HepG2 (cell line): ENCODE measurements at regions not wholly inside any gene's neighbourhood (a gene's known extent, or its start where the extent isn't known, plus 50 kb on each side); places are given as distances from the start of the nearest gene placed in this dataset.

ENCODE experiments used
- CEBPB ChIP-seq: IDR thresholded peaks from 2 replicates; pipeline ENCODE4 v1.6.1; 2011; ENCODE audit warnings: low read depth, low read length, improper control_type of control experiment, borderline replicate concordance
- MTA3 ChIP-seq: sonication (generic); formaldehyde crosslinking; IDR thresholded peaks from 2 replicates; pipeline ENCODE4 v1.4.0; 2020; ENCODE audit warnings: missing genetic modification reagents
- SALL2 ChIP-seq: sonication (generic); formaldehyde crosslinking; IDR thresholded peaks from 2 replicates; pipeline ENCODE4 v1.8.1; 2023; ENCODE audit warnings: mild to moderate bottlenecking, missing genetic modification reagents, inconsistent platforms
- SNAI1 ChIP-seq: sonication (generic); formaldehyde crosslinking; IDR thresholded peaks from 2 replicates; pipeline ENCODE4 v1.5.0; 2020; ENCODE audit warnings: mild to moderate bottlenecking, missing genetic modification reagents, borderline replicate concordance
- SNAPC2 ChIP-seq: sonication (generic); formaldehyde crosslinking; IDR thresholded peaks from 2 replicates; pipeline ENCODE4 v1.8.1; 2022; ENCODE audit warnings: mild to moderate bottlenecking, missing genetic modification reagents
- ZNF251 ChIP-seq: sonication (generic); formaldehyde crosslinking; IDR thresholded peaks from 2 replicates; pipeline ENCODE4 v1.9.0; 2021; ENCODE audit warnings: mild to moderate bottlenecking, missing genetic modification reagents
- ZNF3 ChIP-seq: IDR thresholded peaks from 2 replicates; pipeline ENCODE4 v1.7.0; 2017; ENCODE audit warnings: inconsistent platforms
- ZNF589 ChIP-seq: sonication (generic); formaldehyde crosslinking; conservative IDR thresholded peaks from 2 replicates; pipeline ENCODE4 v1.8.0; 2022; ENCODE audit warnings: mild to moderate bottlenecking, moderate library complexity, missing genetic modification reagents
- ZNF766 ChIP-seq: sonication (generic); formaldehyde crosslinking; IDR thresholded peaks from 2 replicates; pipeline ENCODE4 v1.5.0; 2020; ENCODE audit warnings: missing genetic modification reagents, borderline replicate concordance
- TF ChIP-seq, protein P1 (sequence below): sonication (generic); formaldehyde crosslinking; IDR thresholded peaks from 2 replicates; pipeline ENCODE4 v1.5.0; 2020; ENCODE audit warnings: mild to moderate bottlenecking, missing genetic modification reagents, moderate library complexity
- TF ChIP-seq, protein P2 (sequence below): sonication (generic); formaldehyde crosslinking; IDR thresholded peaks from 2 replicates; pipeline ENCODE4 v1.5.0; 2020; ENCODE audit warnings: mild to moderate bottlenecking, missing genetic modification reagents
- TF ChIP-seq, protein P3 (sequence below): sonication (generic); formaldehyde crosslinking; IDR thresholded peaks from 2 replicates; pipeline ENCODE4 v1.5.1; 2020; ENCODE audit warnings: mild to moderate bottlenecking, missing genetic modification reagents, moderate library complexity

DNA sequence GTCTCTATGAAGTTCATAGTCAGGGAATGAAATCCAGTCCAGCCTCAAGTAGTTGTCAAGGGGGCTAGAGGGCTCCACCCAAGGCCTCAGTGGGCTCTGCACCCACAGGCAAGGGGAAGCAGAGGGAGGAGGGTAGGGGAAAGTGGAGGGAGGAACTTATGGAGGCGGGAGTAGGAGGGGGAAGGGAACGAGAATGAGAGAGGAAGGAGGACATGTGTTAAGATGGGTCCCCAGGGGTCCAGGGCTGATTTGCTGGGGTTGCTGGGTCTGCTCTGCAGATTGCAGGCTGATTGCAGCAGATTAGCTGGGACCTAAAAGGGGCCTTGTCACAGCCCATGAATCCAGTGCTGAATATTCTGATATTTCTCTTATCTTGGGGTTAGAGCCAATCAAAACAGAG lies 166.9 kb upstream of the IL12B start:
- TF ChIP-seq, protein P1, sequence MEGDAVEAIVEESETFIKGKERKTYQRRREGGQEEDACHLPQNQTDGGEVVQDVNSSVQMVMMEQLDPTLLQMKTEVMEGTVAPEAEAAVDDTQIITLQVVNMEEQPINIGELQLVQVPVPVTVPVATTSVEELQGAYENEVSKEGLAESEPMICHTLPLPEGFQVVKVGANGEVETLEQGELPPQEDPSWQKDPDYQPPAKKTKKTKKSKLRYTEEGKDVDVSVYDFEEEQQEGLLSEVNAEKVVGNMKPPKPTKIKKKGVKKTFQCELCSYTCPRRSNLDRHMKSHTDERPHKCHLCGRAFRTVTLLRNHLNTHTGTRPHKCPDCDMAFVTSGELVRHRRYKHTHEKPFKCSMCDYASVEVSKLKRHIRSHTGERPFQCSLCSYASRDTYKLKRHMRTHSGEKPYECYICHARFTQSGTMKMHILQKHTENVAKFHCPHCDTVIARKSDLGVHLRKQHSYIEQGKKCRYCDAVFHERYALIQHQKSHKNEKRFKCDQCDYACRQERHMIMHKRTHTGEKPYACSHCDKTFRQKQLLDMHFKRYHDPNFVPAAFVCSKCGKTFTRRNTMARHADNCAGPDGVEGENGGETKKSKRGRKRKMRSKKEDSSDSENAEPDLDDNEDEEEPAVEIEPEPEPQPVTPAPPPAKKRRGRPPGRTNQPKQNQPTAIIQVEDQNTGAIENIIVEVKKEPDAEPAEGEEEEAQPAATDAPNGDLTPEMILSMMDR, result no peak
- TF ChIP-seq SNAPC2 (CRISPR knock-in tag) (no peak), SALL2 (CRISPR knock-in tag) (no peak), ZNF3 (CRISPR knock-in tag) (no peak), SNAI1 (no peak), CEBPB (no peak), ZNF766 (no peak), MTA3 (CRISPR knock-in tag) (no peak), ZNF251 (no peak), ZNF589 (CRISPR knock-in tag) (no peak)
- TF ChIP-seq, protein P2, sequence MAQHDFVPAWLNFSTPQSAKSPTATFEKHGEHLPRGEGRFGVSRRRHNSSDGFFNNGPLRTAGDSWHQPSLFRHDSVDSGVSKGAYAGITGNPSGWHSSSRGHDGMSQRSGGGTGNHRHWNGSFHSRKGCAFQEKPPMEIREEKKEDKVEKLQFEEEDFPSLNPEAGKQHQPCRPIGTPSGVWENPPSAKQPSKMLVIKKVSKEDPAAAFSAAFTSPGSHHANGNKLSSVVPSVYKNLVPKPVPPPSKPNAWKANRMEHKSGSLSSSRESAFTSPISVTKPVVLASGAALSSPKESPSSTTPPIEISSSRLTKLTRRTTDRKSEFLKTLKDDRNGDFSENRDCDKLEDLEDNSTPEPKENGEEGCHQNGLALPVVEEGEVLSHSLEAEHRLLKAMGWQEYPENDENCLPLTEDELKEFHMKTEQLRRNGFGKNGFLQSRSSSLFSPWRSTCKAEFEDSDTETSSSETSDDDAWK (CRISPR knock-in tag), result no peak
- TF ChIP-seq, protein P3, sequence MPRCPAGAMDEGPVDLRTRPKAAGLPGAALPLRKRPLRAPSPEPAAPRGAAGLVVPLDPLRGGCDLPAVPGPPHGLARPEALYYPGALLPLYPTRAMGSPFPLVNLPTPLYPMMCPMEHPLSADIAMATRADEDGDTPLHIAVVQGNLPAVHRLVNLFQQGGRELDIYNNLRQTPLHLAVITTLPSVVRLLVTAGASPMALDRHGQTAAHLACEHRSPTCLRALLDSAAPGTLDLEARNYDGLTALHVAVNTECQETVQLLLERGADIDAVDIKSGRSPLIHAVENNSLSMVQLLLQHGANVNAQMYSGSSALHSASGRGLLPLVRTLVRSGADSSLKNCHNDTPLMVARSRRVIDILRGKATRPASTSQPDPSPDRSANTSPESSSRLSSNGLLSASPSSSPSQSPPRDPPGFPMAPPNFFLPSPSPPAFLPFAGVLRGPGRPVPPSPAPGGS (CRISPR knock-in tag), result no peak
